ENCODE measurements at regions not wholly inside any gene's neighbourhood (a gene's known extent, or its start where the extent isn't known, plus 50 kb on each side); places are given as distances from the start of the nearest gene placed in this dataset.

DNA sequence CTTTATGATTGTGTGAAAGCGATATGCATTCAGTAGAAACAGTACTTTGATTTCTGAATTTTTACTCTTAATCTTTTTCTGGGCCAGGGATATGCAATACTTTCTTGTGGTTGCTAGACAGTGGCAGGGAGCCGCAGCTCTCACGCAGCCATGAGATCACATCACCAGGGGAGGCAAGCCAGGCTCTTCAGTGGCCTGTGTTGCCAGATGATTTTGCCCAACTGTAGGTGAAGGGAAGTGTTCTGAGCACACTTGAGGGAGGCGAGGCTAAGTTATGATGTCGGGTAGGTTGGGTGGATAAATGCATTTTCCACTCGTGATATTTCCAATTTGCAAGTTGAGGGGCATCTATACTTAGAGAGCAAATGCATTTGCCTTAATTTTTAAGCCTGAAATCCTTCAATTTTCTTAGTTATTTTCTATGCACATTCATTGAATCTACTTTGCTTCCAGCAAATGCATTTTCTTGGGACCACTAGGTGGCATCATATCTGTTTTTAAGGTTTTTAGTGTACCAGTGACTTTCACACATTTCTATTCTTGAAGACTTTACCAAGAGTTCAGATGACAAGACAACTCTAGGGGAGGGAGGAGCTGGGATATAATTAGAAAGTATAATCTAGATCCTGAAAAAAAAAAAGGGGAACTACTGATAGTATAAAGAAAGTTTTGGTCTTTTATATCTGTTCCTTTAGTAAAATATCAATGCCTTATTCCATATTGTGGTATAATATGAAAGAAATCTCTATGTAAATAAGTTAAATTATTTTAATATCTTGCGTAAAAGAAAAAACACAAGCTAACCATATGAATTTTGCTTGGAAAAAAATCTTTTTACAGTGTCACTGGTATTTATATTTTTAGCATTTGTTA lies 643.3 kb downstream of the SOCS6 start (continued):
- TF ChIP-seq PRDM15 (CRISPR knock-in tag; IDR thresholded peaks at IDR 0.05) (no peak), FOXP1 (CRISPR knock-in tag; IDR thresholded peaks at IDR 0.05; ENCODE audit: borderline replicate concordance) (no peak), ZMAT4 (CRISPR knock-in tag; IDR thresholded peaks at IDR 0.05) (no peak), ZNF671 (CRISPR knock-in tag; IDR thresholded peaks at IDR 0.05) (no peak), ZNF281 (CRISPR knock-in tag; IDR thresholded peaks at IDR 0.05) (no peak), CREB1 (CRISPR knock-in tag; IDR thresholded peaks at IDR 0.05) (no peak), STAT6 (CRISPR knock-in tag; conservative IDR thresholded peaks at IDR 0.05; ENCODE audit: low read depth) (no peak), ZBTB21 (CRISPR knock-in tag; IDR thresholded peaks at IDR 0.05; ENCODE audit: borderline replicate concordance) (no peak)

DNA sequence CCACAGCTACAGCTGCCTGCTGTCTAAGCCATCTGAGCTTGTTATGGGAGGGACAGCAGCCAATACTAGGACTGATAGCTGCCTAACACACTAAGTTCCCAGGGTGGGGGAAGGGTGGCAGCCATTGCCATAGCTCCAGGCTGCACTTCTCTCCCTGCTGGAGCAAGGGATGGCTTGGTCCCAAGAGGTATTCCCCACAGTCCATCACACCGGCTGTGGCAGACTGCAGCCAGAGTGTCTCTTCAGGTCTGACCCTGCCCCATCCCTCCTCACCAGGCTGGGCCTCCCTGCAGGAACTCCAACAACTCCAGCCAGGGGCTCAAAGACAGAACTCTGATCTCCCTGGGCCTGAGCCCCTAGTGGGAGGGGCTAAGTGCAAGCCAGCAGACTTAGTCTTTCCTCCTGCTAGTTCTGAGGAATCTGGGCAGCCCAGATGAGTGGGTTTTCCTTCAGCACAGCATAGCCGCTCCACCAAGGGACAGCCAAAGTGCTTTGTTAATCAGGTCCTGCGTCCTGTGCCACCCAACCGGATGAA lies 632.1 kb downstream of the SOCS6 start:
- ATAC-seq, result no peak
- peaks cover 12% of the 10 kb centered on the region for H3K27me3 Mint-ChIP-seq (ENCODE audit: low read depth)
- peaks cover 72% of the 10 kb centered on the region for H3K9me3 Mint-ChIP-seq
- no peak overlapping the region for H3K4me3 Mint-ChIP-seq
- H3K27ac Mint-ChIP-seq, result no peak overlapping the region
- H3K4me1 Mint-ChIP-seq, result no peaks in the 10 kb centered on the region
- DNase-seq (ENCODE audit: low spot score), result no peak
- H3K36me3 Mint-ChIP-seq, result peaks cover 67% of the 10 kb centered on the region
- CTCF ChIA-PET, result no interaction called here
- POLR2A ChIA-PET, result no interaction called here
- TF ChIP-seq ZNF423 (CRISPR knock-in tag; IDR thresholded peaks at IDR 0.05) (no peak), FOXP1 (CRISPR knock-in tag; IDR thresholded peaks at IDR 0.05; ENCODE audit: borderline replicate concordance) (no peak), JAZF1 (CRISPR knock-in tag; IDR thresholded peaks at IDR 0.05) (no peak), E2F4 (CRISPR knock-in tag; IDR thresholded peaks at IDR 0.05; ENCODE audit: borderline replicate concordance, low read depth) (no peak)
- TF ChIP-seq, protein P1, sequence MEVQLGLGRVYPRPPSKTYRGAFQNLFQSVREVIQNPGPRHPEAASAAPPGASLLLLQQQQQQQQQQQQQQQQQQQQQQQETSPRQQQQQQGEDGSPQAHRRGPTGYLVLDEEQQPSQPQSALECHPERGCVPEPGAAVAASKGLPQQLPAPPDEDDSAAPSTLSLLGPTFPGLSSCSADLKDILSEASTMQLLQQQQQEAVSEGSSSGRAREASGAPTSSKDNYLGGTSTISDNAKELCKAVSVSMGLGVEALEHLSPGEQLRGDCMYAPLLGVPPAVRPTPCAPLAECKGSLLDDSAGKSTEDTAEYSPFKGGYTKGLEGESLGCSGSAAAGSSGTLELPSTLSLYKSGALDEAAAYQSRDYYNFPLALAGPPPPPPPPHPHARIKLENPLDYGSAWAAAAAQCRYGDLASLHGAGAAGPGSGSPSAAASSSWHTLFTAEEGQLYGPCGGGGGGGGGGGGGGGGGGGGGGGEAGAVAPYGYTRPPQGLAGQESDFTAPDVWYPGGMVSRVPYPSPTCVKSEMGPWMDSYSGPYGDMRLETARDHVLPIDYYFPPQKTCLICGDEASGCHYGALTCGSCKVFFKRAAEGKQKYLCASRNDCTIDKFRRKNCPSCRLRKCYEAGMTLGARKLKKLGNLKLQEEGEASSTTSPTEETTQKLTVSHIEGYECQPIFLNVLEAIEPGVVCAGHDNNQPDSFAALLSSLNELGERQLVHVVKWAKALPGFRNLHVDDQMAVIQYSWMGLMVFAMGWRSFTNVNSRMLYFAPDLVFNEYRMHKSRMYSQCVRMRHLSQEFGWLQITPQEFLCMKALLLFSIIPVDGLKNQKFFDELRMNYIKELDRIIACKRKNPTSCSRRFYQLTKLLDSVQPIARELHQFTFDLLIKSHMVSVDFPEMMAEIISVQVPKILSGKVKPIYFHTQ (CRISPR knock-in tag; IDR thresholded peaks at IDR 0.05), result no peak
- TF ChIP-seq, protein P2, sequence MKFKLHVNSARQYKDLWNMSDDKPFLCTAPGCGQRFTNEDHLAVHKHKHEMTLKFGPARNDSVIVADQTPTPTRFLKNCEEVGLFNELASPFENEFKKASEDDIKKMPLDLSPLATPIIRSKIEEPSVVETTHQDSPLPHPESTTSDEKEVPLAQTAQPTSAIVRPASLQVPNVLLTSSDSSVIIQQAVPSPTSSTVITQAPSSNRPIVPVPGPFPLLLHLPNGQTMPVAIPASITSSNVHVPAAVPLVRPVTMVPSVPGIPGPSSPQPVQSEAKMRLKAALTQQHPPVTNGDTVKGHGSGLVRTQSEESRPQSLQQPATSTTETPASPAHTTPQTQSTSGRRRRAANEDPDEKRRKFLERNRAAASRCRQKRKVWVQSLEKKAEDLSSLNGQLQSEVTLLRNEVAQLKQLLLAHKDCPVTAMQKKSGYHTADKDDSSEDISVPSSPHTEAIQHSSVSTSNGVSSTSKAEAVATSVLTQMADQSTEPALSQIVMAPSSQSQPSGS (CRISPR knock-in tag; IDR thresholded peaks at IDR 0.05; ENCODE audit: borderline replicate concordance, low read depth), result no peak
- TF ChIP-seq, protein P3, sequence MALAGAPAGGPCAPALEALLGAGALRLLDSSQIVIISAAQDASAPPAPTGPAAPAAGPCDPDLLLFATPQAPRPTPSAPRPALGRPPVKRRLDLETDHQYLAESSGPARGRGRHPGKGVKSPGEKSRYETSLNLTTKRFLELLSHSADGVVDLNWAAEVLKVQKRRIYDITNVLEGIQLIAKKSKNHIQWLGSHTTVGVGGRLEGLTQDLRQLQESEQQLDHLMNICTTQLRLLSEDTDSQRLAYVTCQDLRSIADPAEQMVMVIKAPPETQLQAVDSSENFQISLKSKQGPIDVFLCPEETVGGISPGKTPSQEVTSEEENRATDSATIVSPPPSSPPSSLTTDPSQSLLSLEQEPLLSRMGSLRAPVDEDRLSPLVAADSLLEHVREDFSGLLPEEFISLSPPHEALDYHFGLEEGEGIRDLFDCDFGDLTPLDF (CRISPR knock-in tag; IDR thresholded peaks at IDR 0.05), result no peak
